Tibial nerve (tissue), 3 donors: ENCODE measurements at regions not wholly inside any gene's neighbourhood (a gene's known extent, or its start where the extent isn't known, plus 50 kb on each side); places are given as distances from the start of the nearest gene placed in this dataset.

ENCODE experiments used
- POLR2A ChIP-seq, 2 donors: fragments of 450-650 bp; IDR thresholded peaks; one replicate each; pipeline ENCODE4 v1.6.1; 2017; ENCODE audit warnings: antibody characterized with exemption in 2 of 2, mild to moderate bottlenecking in 2 of 2, moderate library complexity in 2 of 2
- TF ChIP-seq, protein P1 (sequence below), 5 experiments: fragments of 200-600 bp in 3 of 5; fragments of 450-650 bp in 2 of 5; sonication (generic) in 3 of 5; IDR thresholded peaks; one replicate each; pipeline ENCODE4 v1.5.1; 2016 to 2019; ENCODE audit warnings: antibody characterized with exemption in 5 of 5, mild to moderate bottlenecking in 3 of 5, moderate library complexity in 2 of 5

DNA sequence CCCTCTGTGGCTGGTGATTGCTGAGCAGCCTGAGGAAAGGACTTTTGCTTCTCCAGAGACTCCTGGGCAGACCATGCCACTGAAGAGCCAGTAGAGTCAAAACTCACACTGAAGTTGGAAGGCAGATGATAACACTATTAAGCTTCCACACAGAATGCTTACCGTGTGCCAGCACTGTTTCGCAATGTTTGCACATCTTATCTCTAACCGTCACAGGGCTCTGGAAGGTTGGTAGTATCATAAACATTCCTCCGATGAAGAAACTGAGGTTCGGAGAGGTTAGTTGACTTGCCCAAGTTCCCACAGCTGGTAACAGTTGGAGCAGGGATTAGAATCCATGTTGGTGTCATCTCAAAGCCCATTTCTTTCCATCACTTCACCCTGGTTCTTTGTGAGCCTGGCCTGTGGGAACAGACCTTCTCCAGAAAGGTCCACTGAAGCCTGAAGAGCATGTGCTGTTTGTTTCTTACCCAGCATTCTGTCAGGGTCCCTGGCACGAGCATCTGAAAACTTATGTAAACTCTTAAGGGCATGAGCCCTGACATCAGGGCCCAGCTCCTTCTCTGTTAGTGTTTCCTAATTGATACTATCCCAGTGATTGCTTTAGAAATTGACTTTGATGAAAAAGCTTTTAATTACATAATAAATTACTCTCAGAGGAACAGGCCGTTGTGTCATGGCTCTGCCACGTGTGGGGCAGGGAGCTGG, 77.0 kb upstream of the PRR23C start:
- no peak for TF ChIP-seq POLR2A (IDR thresholded peaks at IDR 0.05)
- TF ChIP-seq, protein P1, sequence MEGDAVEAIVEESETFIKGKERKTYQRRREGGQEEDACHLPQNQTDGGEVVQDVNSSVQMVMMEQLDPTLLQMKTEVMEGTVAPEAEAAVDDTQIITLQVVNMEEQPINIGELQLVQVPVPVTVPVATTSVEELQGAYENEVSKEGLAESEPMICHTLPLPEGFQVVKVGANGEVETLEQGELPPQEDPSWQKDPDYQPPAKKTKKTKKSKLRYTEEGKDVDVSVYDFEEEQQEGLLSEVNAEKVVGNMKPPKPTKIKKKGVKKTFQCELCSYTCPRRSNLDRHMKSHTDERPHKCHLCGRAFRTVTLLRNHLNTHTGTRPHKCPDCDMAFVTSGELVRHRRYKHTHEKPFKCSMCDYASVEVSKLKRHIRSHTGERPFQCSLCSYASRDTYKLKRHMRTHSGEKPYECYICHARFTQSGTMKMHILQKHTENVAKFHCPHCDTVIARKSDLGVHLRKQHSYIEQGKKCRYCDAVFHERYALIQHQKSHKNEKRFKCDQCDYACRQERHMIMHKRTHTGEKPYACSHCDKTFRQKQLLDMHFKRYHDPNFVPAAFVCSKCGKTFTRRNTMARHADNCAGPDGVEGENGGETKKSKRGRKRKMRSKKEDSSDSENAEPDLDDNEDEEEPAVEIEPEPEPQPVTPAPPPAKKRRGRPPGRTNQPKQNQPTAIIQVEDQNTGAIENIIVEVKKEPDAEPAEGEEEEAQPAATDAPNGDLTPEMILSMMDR (IDR thresholded peaks at IDR 0.05): no peak
